ENCODE measurements at regions not wholly inside any gene's neighbourhood (a gene's known extent, or its start where the extent isn't known, plus 50 kb on each side); places are given as distances from the start of the nearest gene placed in this dataset.

GRCh38 chr12:92426332-92426731 lies 276.5 kb upstream of the PLEKHG7 start:
- Histone ChIP-seq H4K20me1 (ENCODE audit: insufficient read depth, low read length) (no peaks in the 10 kb centered on the region), H3K4me1 (ENCODE audit: low read length) (peaks cover 1% of the 10 kb centered on the region), H3K4me3 (ENCODE audit: low read length) (no peak overlapping the region), H3K9ac (ENCODE audit: low read length) (no peak overlapping the region), H3F3A (ENCODE audit: insufficient read depth, low read length) (no peaks in the 10 kb centered on the region), H3K9me3 (replicated peaks; ENCODE audit: insufficient read depth, low read length) (no peaks in the 10 kb centered on the region), H2AFZ (ENCODE audit: low read length) (no peak overlapping the region), H3K79me2 (ENCODE audit: low read length) (no peaks in the 10 kb centered on the region), H3K27ac (ENCODE audit: low read length) (no peak overlapping the region), H3K4me2 (ENCODE audit: low read depth, low read length) (no peak overlapping the region), H3K36me3 (replicated peaks; ENCODE audit: insufficient read depth, low read length) (no peaks in the 10 kb centered on the region), H3K27me3 (replicated peaks; ENCODE audit: insufficient read depth, low read length) (no peaks in the 10 kb centered on the region), H3K9me2 (replicated peaks; ENCODE audit: insufficient read depth, low read length) (no peaks in the 10 kb centered on the region)
- TF ChIP-seq CTCF (IDR thresholded peaks at IDR 0.05; ENCODE audit: low read length) (no peak), EZH2phosphoT487 (IDR thresholded peaks at IDR 0.05; ENCODE audit: low read length) (no peak), EZH2 (optimal IDR thresholded peaks at IDR 0.05; ENCODE audit: low read depth, low read length) (no peak)
- DNase-seq: no peak

- Histone ChIP-seq H4K20me1 (ENCODE audit: insufficient read depth, low read length) (no peaks in the 10 kb centered on the region), H3K79me2 (ENCODE audit: low read length) (no peaks in the 10 kb centered on the region), H3F3A (ENCODE audit: insufficient read depth, low read length) (no peaks in the 10 kb centered on the region), H3K9ac (ENCODE audit: low read length) (no peak overlapping the region), H3K27me3 (replicated peaks; ENCODE audit: insufficient read depth, low read length) (no peaks in the 10 kb centered on the region), H3K27ac (ENCODE audit: low read length) (no peak overlapping the region), H3K36me3 (replicated peaks; ENCODE audit: insufficient read depth, low read length) (no peaks in the 10 kb centered on the region), H3K9me2 (replicated peaks; ENCODE audit: insufficient read depth, low read length) (no peaks in the 10 kb centered on the region), H2AFZ (ENCODE audit: low read length) (no peak overlapping the region), H3K4me2 (ENCODE audit: low read depth, low read length) (no peak overlapping the region), H3K4me1 (ENCODE audit: low read length) (peaks cover 10% of the 10 kb centered on the region), H3K9me3 (replicated peaks; ENCODE audit: insufficient read depth, low read length) (no peaks in the 10 kb centered on the region), H3K4me3 (ENCODE audit: low read length) (no peak overlapping the region)
- TF ChIP-seq EZH2 (optimal IDR thresholded peaks at IDR 0.05; ENCODE audit: low read depth, low read length) (no peak), CTCF (IDR thresholded peaks at IDR 0.05; ENCODE audit: low read length) (no peak), EZH2phosphoT487 (IDR thresholded peaks at IDR 0.05; ENCODE audit: low read length) (no peak)
- DNase-seq: no peak
These were observed 277.6 kb upstream of the PLEKHG7 start for GRCh38 chr12:92425165-92425564.

- Histone ChIP-seq H3K79me2 (ENCODE audit: low read length) (no peaks in the 10 kb centered on the region), H3K27ac (ENCODE audit: low read length) (no peak overlapping the region), H3K9me2 (replicated peaks; ENCODE audit: insufficient read depth, low read length) (no peaks in the 10 kb centered on the region), H4K20me1 (ENCODE audit: insufficient read depth, low read length) (no peaks in the 10 kb centered on the region), H2AFZ (ENCODE audit: low read length) (no peak overlapping the region), H3K4me1 (ENCODE audit: low read length) (peaks cover 10% of the 10 kb centered on the region), H3K27me3 (replicated peaks; ENCODE audit: insufficient read depth, low read length) (no peaks in the 10 kb centered on the region), H3K4me3 (ENCODE audit: low read length) (no peak overlapping the region), H3F3A (ENCODE audit: insufficient read depth, low read length) (no peaks in the 10 kb centered on the region), H3K4me2 (ENCODE audit: low read depth, low read length) (no peak overlapping the region), H3K36me3 (replicated peaks; ENCODE audit: insufficient read depth, low read length) (no peaks in the 10 kb centered on the region), H3K9ac (ENCODE audit: low read length) (no peak overlapping the region), H3K9me3 (replicated peaks; ENCODE audit: insufficient read depth, low read length) (no peaks in the 10 kb centered on the region)
- no peak for TF ChIP-seq EZH2 (optimal IDR thresholded peaks at IDR 0.05; ENCODE audit: low read depth, low read length)
- TF ChIP-seq EZH2phosphoT487 (IDR thresholded peaks at IDR 0.05; ENCODE audit: low read length): no peak
- TF ChIP-seq CTCF (IDR thresholded peaks at IDR 0.05; ENCODE audit: low read length): no peak
- no peak for DNase-seq
These were observed 278.5 kb upstream of the PLEKHG7 start for GRCh38 chr12:92424338-92424737.
